IMR-90 (cell line): ENCODE measurements at regions not wholly inside any gene's neighbourhood (a gene's known extent, or its start where the extent isn't known, plus 50 kb on each side); places are given as distances from the start of the nearest gene placed in this dataset.

ENCODE experiments used
- ATAC-seq: fragments of 200-7000 bp; cut with Tn5 transposase; 2 replicates; pipeline ENCODE4 v1.9.1; 2020; ENCODE audit warnings: low read depth, mild to moderate bottlenecking, moderate library complexity
- BruUV-seq: library from RNA; stranded (reverse); fragments of 400-500 nt; replicated peaks from 2 replicates; lab custom pipeline; 2021; lab: Mats Ljungman, UMichigan
- CTCF ChIA-PET: fragments of 300-600 bp; formaldehyde crosslinking; extraction: SDS; loops from one replicate; lab custom pipeline; 2021; ENCODE audit warnings: antibody characterized with exemption; lab: Yijun Ruan, JAX
- POLR2A ChIA-PET: fragments of 300-600 bp; sonication (Branson Sonifier 250); formaldehyde crosslinking; loops from one replicate; lab custom pipeline; 2022; ENCODE audit warnings: antibody characterized with exemption; ENCODE audit not compliant: unreplicated experiment; lab: Charles Lee
- DNase-seq: peaks from one replicate; pipeline ENCODE4 v3.0.0; 2013
- H2AFZ ChIP-seq: replicated peaks from 2 replicates; pipeline ENCODE3; 2013; ENCODE audit warnings: low read length, mild to moderate bottlenecking; ENCODE audit not compliant: poor library complexity
- H2AK5ac ChIP-seq: 2 replicates; pipeline ENCODE4 v1.6.1; 2013; ENCODE audit warnings: low read depth, low read length, inconsistent platforms
- H2AK9ac ChIP-seq: replicated peaks from 2 replicates; pipeline ENCODE3; 2013; ENCODE audit warnings: mild to moderate bottlenecking, low read depth, low read length, moderate library complexity; ENCODE audit not compliant: poor library complexity
- H2BK120ac ChIP-seq: 2 replicates; pipeline ENCODE4 v1.6.1; 2013; ENCODE audit warnings: low read depth, low read length, inconsistent platforms
- H2BK15ac ChIP-seq: 3 replicates; pipeline ENCODE4 v1.6.1; 2013; ENCODE audit warnings: low read depth, low read length, inconsistent platforms
- H2BK20ac ChIP-seq: 2 replicates; pipeline ENCODE4 v1.6.1; 2013; ENCODE audit warnings: low read depth, mild to moderate bottlenecking, inconsistent platforms, low read length, moderate library complexity
- H2BK5ac ChIP-seq: 2 replicates; pipeline ENCODE4 v1.6.1; 2013; ENCODE audit warnings: mild to moderate bottlenecking, low read depth, low read length, inconsistent platforms; ENCODE audit not compliant: poor library complexity, severe bottlenecking
- H3K14ac ChIP-seq: replicated peaks from 2 replicates; pipeline ENCODE4 v1.6.1; 2013; ENCODE audit warnings: low read depth, low read length, inconsistent platforms
- H3K18ac ChIP-seq: 2 replicates; pipeline ENCODE4 v1.6.1; 2013; ENCODE audit warnings: low read depth, low read length, control low read depth
- H3K23ac ChIP-seq: 2 replicates; pipeline ENCODE4 v1.6.1; 2013; ENCODE audit warnings: low read depth, low read length, inconsistent platforms
- H3K27ac ChIP-seq: 2 replicates; pipeline ENCODE4 v1.5.1; 2013; ENCODE audit warnings: mild to moderate bottlenecking, control low read depth, low read length; ENCODE audit not compliant: insufficient read depth
- H3K27me3 ChIP-seq: 2 replicates; pipeline ENCODE4 v1.6.1; 2013; ENCODE audit warnings: low read length; ENCODE audit not compliant: control insufficient read depth, insufficient read depth
- H3K36me3 ChIP-seq: 2 replicates; pipeline ENCODE4 v1.6.1; 2013; ENCODE audit warnings: low read length, mixed read lengths; ENCODE audit not compliant: control insufficient read depth, insufficient read depth
- H3K4ac ChIP-seq: 2 replicates; pipeline ENCODE4 v1.6.1; 2013; ENCODE audit warnings: low read depth, low read length, inconsistent platforms
- H3K4me1 ChIP-seq: 2 replicates; pipeline ENCODE4 v1.6.1; 2013; ENCODE audit warnings: low read length, mixed read lengths; ENCODE audit not compliant: control insufficient read depth, insufficient read depth
- H3K4me2 ChIP-seq: 2 replicates; pipeline ENCODE4 v1.6.1; 2013; ENCODE audit warnings: low read depth, mild to moderate bottlenecking, control low read depth, low read length, moderate library complexity
- H3K4me3 ChIP-seq: 2 replicates; pipeline ENCODE4 v1.5.1; 2013; ENCODE audit warnings: low read depth, mild to moderate bottlenecking, control low read depth, low read length, moderate library complexity; ENCODE audit not compliant: insufficient read depth
- H3K56ac ChIP-seq: 2 replicates; pipeline ENCODE4 v1.6.1; 2013; ENCODE audit warnings: low read length, inconsistent platforms; ENCODE audit not compliant: insufficient read depth; ENCODE audit errors: extremely low read depth
- H3K79me1 ChIP-seq, 2 experiments: 2 replicates each; pipeline ENCODE4 v1.6.1; 2013; ENCODE audit warnings: low read length in 2 of 2, inconsistent platforms in 1 of 2, low read depth in 1 of 2
- H3K9ac ChIP-seq: 2 replicates; pipeline ENCODE4 v1.6.1; 2013; ENCODE audit warnings: low read depth, low read length, control low read depth
- H3K9me1 ChIP-seq: 2 replicates; pipeline ENCODE4 v1.6.1; 2013; ENCODE audit warnings: low read length, inconsistent platforms; ENCODE audit not compliant: insufficient read depth
- H3K9me3 ChIP-seq: 2 replicates; pipeline ENCODE4 v1.6.1; 2013; ENCODE audit warnings: low read length; ENCODE audit not compliant: control insufficient read depth, insufficient read depth
- H4K20me1 ChIP-seq: 2 replicates; pipeline ENCODE4 v1.6.1; 2013; ENCODE audit warnings: low read length, inconsistent platforms; ENCODE audit not compliant: insufficient read depth
- H4K5ac ChIP-seq: 2 replicates; pipeline ENCODE4 v1.6.1; 2013; ENCODE audit warnings: mild to moderate bottlenecking, low read depth, low read length, control low read depth
- H4K8ac ChIP-seq, 2 experiments: 2 replicates each; pipeline ENCODE4 v1.6.1; 2013; ENCODE audit warnings: low read depth in 2 of 2, low read length in 2 of 2, control low read depth in 1 of 2, inconsistent platforms in 1 of 2
- H4K91ac ChIP-seq: 2 replicates; pipeline ENCODE4 v1.6.1; 2013; ENCODE audit warnings: low read depth, low read length, inconsistent platforms; ENCODE audit not compliant: insufficient read depth
- CEBPB ChIP-seq: IDR thresholded peaks from 2 replicates; pipeline ENCODE4 v1.6.1; 2012; ENCODE audit warnings: low read depth, low read length, improper control_type of control experiment
- FOS ChIP-seq: fragments of 150-350 bp; IDR thresholded peaks from 2 replicates; pipeline ENCODE4 v1.6.1; 2016; ENCODE audit warnings: low read depth, low read length
- MAFK ChIP-seq: IDR thresholded peaks from 2 replicates; pipeline ENCODE4 v1.6.1; 2012; ENCODE audit warnings: low read depth, low read length, improper control_type of control experiment
- MXI1 ChIP-seq: IDR thresholded peaks from 2 replicates; pipeline ENCODE4 v1.6.1; 2012; ENCODE audit warnings: low read depth, mild to moderate bottlenecking, low read length, moderate library complexity, borderline replicate concordance
- NFE2L2 ChIP-seq: fragments of 150-350 bp; IDR thresholded peaks from 2 replicates; pipeline ENCODE4 v1.6.1; 2016; ENCODE audit warnings: low read depth, mild to moderate bottlenecking, low read length
- POLR2A ChIP-seq: IDR thresholded peaks from 2 replicates; pipeline ENCODE4 v1.6.1; 2012; ENCODE audit warnings: mild to moderate bottlenecking, low read depth, low read length
- RCOR1 ChIP-seq: IDR thresholded peaks from 2 replicates; pipeline ENCODE4 v1.6.1; 2012; ENCODE audit warnings: mild to moderate bottlenecking, low read length, improper control_type of control experiment; ENCODE audit not compliant: insufficient replicate concordance
- WGBS, 2 experiments: methylation state at CpG; one replicate each; pipeline versions ENCODE4 v1.1.5 to v1.1.7; 2013; ENCODE audit warnings: missing lambda C conversion rate in 2 of 2; ENCODE audit not compliant: insufficient read length in 1 of 2; ENCODE audit errors: extremely low coverage in 2 of 2; 5-methylcytosine and 5-hydroxymethylcytosine counted together
- dilution Hi-C: fragments of 300-500 bp; cut with HindIII; formaldehyde crosslinking; loops from one replicate; pipeline ENCODE4 v1.14.3; 2018; ENCODE audit warnings: low sequenced_read_pairs; ENCODE audit not compliant: unreplicated experiment
- in situ Hi-C: fragments of 300-500 bp; cut with MboI; formaldehyde crosslinking; loops from 3 replicates; pipeline ENCODE4 v1.14.3; 2019; ENCODE audit warnings: low sequenced_read_pairs, inconsistent platforms, mixed read lengths
- intact Hi-C: fragments of 100-400 bp; cut with micrococcal nuclease; formaldehyde crosslinking; loops from 2 replicates; pipeline ENCODE4 v1.10.0; 2022
- TF ChIP-seq, protein P1 (sequence below): fragments of 150-350 bp; IDR thresholded peaks from 2 replicates; pipeline ENCODE4 v1.6.1; 2017; ENCODE audit warnings: mild to moderate bottlenecking, antibody characterized with exemption, low read length, low read depth
- TF ChIP-seq, protein P2 (sequence below): fragments of 150-350 bp; IDR thresholded peaks from 2 replicates; pipeline ENCODE4 v1.6.1; 2016; ENCODE audit warnings: low read depth, mild to moderate bottlenecking, low read length, moderate library complexity, borderline replicate concordance

DNA sequence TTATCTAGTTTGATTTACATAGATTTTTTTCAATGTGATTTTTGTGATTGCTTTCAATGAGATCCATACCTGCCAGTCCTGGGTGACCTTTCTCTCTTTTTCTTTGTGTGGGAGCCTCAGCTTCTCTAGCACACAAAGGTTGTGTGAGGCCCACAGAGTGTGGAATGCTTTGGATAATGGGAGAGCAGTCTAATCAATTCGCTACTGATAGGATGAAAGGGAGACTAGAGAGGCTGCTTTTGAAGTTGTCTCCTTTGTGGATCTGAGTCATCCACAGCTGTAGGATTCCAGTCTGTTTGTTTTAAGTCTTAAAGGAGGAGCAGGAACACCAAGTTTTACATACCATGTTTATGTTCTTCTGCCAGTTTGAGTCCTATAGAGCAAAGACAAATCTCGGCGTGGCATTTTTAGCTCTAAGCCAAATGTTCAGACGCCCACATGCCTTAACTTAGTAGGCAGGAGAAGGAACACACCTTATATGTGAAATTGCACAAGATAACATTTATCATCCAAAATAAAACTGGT is 330.0 kb downstream of the ARL4A start:
- in situ Hi-C loops (no loop called here), dilution Hi-C loops (no loop called here), intact Hi-C loops (no loop called here)
- Histone ChIP-seq H4K20me1 (no peaks in the 10 kb centered on the region), H3K9me1 (no peaks in the 10 kb centered on the region), H2BK20ac (peak overlapping the region; percentile 83), H3K36me3 (no peaks in the 10 kb centered on the region), H3K27ac (no peak overlapping the region; the same call in 1 of the 2 replicates), H3K4me3 (peak overlapping the region; percentile 23; the same call in 1 of the 2 replicates), H3K18ac (peak overlapping the region; percentile 53; the same call in 1 of the 2 replicates), H2AK5ac (0 out of 2 replicates have a peak overlapping the region, but pooled peaks have one; percentile 57), H3K4me1 (peaks cover 5% of the 10 kb centered on the region), H2AK9ac (no peak overlapping the region), H2BK15ac (peak overlapping the region; percentile 18; the same call in 1 of the 3 replicates), H3K4me2 (peak overlapping the region; percentile 75), H3K9me3 (no peaks in the 10 kb centered on the region), H3K56ac (peak overlapping the region; percentile 56; the same call in 1 of the 2 replicates), H2BK120ac (peak overlapping the region; percentile 89), H4K91ac (peak overlapping the region; percentile 40; the same call in 1 of the 2 replicates), H3K27me3 (no peaks in the 10 kb centered on the region), H3K14ac (peak overlapping the region; percentile 47; the same call in 1 of the 2 replicates), H2AFZ (peak overlapping the region; percentile 52), H3K23ac (0 out of 2 replicates have a peak overlapping the region, but pooled peaks have one; percentile 2), H3K79me1 (no peaks in the 10 kb centered on the region), H3K4ac (peak overlapping the region; percentile 65; the same call in 1 of the 2 replicates), H4K5ac (no peak overlapping the region), H2BK5ac (peak overlapping the region; percentile 73), H4K8ac (peak overlapping the region in 1 of 2 experiments; percentile 51; a peak in 2 of 4 replicates), H3K9ac (no peak overlapping the region; the same call in 1 of the 2 replicates)
- TF ChIP-seq POLR2A = no peak
- no peak for TF ChIP-seq MAFK
- peak; percentile 49; the same call in 1 of the 2 replicates for TF ChIP-seq CEBPB
- TF ChIP-seq NFE2L2 = no peak
- TF ChIP-seq, protein P1, sequence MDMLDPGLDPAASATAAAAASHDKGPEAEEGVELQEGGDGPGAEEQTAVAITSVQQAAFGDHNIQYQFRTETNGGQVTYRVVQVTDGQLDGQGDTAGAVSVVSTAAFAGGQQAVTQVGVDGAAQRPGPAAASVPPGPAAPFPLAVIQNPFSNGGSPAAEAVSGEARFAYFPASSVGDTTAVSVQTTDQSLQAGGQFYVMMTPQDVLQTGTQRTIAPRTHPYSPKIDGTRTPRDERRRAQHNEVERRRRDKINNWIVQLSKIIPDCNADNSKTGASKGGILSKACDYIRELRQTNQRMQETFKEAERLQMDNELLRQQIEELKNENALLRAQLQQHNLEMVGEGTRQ = no peak
- peak; percentile 34; the same call in 1 of the 2 replicates for TF ChIP-seq FOS
- TF ChIP-seq, protein P2, sequence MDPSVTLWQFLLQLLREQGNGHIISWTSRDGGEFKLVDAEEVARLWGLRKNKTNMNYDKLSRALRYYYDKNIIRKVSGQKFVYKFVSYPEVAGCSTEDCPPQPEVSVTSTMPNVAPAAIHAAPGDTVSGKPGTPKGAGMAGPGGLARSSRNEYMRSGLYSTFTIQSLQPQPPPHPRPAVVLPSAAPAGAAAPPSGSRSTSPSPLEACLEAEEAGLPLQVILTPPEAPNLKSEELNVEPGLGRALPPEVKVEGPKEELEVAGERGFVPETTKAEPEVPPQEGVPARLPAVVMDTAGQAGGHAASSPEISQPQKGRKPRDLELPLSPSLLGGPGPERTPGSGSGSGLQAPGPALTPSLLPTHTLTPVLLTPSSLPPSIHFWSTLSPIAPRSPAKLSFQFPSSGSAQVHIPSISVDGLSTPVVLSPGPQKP = no peak
- no peak for TF ChIP-seq MXI1
- peak; percentile 27 for TF ChIP-seq RCOR1
- DNase-seq = peak; percentile 88
- BruUV-seq = no TSS peak
- WGBS, 2 experiments = no CpG with 5 or more reads among the region's 4 CpGs
- ChIA-PET POLR2A (no interaction called here), CTCF (interaction anchor here (0.6 kb wide), 1 partner anchor 47 kb away, joined by 3 read pairs; no protein-coding TSS in a partner anchor)
- ATAC-seq = peak; percentile 94
